ENCODE measurements at regions not wholly inside any gene's neighbourhood (a gene's known extent, or its start where the extent isn't known, plus 50 kb on each side); places are given as distances from the start of the nearest gene placed in this dataset.
"Not testable (repeated sequence)": the region's sequence is repeated elsewhere in the genome, so short reads cannot be mapped to it uniquely, and the experiment has no call there.

GRCh38 chr20:48139262-48140041, 354.2 kb upstream of the SULF2 start:
- H3K4me1 ChIP-seq (ENCODE audit: control insufficient read depth, insufficient read depth, low read length), result peaks cover 5% of the 10 kb centered on the region
- no peaks in the 10 kb centered on the region for H3K36me3 ChIP-seq (ENCODE audit: control insufficient read depth, insufficient read depth, low read length)
- WGBS, 2 experiments, result 96 to 97% methylated on average over 6 of the region's 6 CpGs
- no peaks in the 10 kb centered on the region for H3K27me3 ChIP-seq (ENCODE audit: control insufficient read depth, insufficient read depth, low read length, poor library complexity, severe bottlenecking)
- no peak overlapping the region for H3K4me3 ChIP-seq (ENCODE audit: insufficient read depth, low read depth, low read length)
- H3K27ac ChIP-seq (ENCODE audit: insufficient read depth, low read depth, low read length, poor library complexity, severe bottlenecking), result no peak overlapping the region
- no peaks in the 10 kb centered on the region for H3K9me3 ChIP-seq (ENCODE audit: control insufficient read depth, low read length)

GRCh38 chr20:48132834-48133233, 347.6 kb upstream of the SULF2 start:
- Histone ChIP-seq H3K4me3 (ENCODE audit: insufficient read depth, low read depth, low read length) (no peak overlapping the region), H3K27ac (ENCODE audit: insufficient read depth, low read depth, low read length, poor library complexity, severe bottlenecking) (no peak overlapping the region), H3K27me3 (ENCODE audit: control insufficient read depth, insufficient read depth, low read length, poor library complexity, severe bottlenecking) (no peaks in the 10 kb centered on the region), H3K36me3 (ENCODE audit: control insufficient read depth, insufficient read depth, low read length) (no peaks in the 10 kb centered on the region), H3K9me3 (ENCODE audit: control insufficient read depth, low read length) (no peaks in the 10 kb centered on the region), H3K4me1 (ENCODE audit: control insufficient read depth, insufficient read depth, low read length) (peaks cover 3% of the 10 kb centered on the region)

GRCh38 chr20:48131581-48131980, 346.3 kb upstream of the SULF2 start:
- H3K36me3 ChIP-seq (ENCODE audit: control insufficient read depth, insufficient read depth, low read length), result no peaks in the 10 kb centered on the region
- 92 to 100% methylated on average over 1 to 3 of the region's 3 CpGs for WGBS, 2 experiments
- no peak overlapping the region for H3K27ac ChIP-seq (ENCODE audit: insufficient read depth, low read depth, low read length, poor library complexity, severe bottlenecking)
- peaks cover 3% of the 10 kb centered on the region for H3K4me1 ChIP-seq (ENCODE audit: control insufficient read depth, insufficient read depth, low read length)
- H3K9me3 ChIP-seq (ENCODE audit: control insufficient read depth, low read length), result no peaks in the 10 kb centered on the region
- H3K27me3 ChIP-seq (ENCODE audit: control insufficient read depth, insufficient read depth, low read length, poor library complexity, severe bottlenecking), result no peaks in the 10 kb centered on the region
- H3K4me3 ChIP-seq (ENCODE audit: insufficient read depth, low read depth, low read length), result no peak overlapping the region

GRCh38 chr20:48129345-48129942, 344.2 kb upstream of the SULF2 start:
- H3K27me3 ChIP-seq (ENCODE audit: control insufficient read depth, insufficient read depth, low read length, poor library complexity, severe bottlenecking), result no peaks in the 10 kb centered on the region
- no peak overlapping the region for H3K4me3 ChIP-seq (ENCODE audit: insufficient read depth, low read depth, low read length)
- no peaks in the 10 kb centered on the region for H3K36me3 ChIP-seq (ENCODE audit: control insufficient read depth, insufficient read depth, low read length)
- 61% methylated on average over 5 of the region's 5 CpGs for WGBS, 2 experiments
- no peaks in the 10 kb centered on the region for H3K9me3 ChIP-seq (ENCODE audit: control insufficient read depth, low read length)
- no peak overlapping the region for H3K27ac ChIP-seq (ENCODE audit: insufficient read depth, low read depth, low read length, poor library complexity, severe bottlenecking)
- H3K4me1 ChIP-seq (ENCODE audit: control insufficient read depth, insufficient read depth, low read length), result peaks cover 3% of the 10 kb centered on the region

GRCh38 chr20:48128436-48128835, 343.2 kb upstream of the SULF2 start:
- H3K36me3 ChIP-seq (ENCODE audit: control insufficient read depth, insufficient read depth, low read length), result no peaks in the 10 kb centered on the region
- peaks cover 3% of the 10 kb centered on the region for H3K4me1 ChIP-seq (ENCODE audit: control insufficient read depth, insufficient read depth, low read length)
- H3K4me3 ChIP-seq (ENCODE audit: insufficient read depth, low read depth, low read length), result no peak overlapping the region
- no peaks in the 10 kb centered on the region for H3K27me3 ChIP-seq (ENCODE audit: control insufficient read depth, insufficient read depth, low read length, poor library complexity, severe bottlenecking)
- WGBS, 2 experiments, result 89 to 96% methylated on average over 3 of the region's 3 CpGs
- no peak overlapping the region for H3K27ac ChIP-seq (ENCODE audit: insufficient read depth, low read depth, low read length, poor library complexity, severe bottlenecking)
- H3K9me3 ChIP-seq (ENCODE audit: control insufficient read depth, low read length), result no peaks in the 10 kb centered on the region

DNA sequence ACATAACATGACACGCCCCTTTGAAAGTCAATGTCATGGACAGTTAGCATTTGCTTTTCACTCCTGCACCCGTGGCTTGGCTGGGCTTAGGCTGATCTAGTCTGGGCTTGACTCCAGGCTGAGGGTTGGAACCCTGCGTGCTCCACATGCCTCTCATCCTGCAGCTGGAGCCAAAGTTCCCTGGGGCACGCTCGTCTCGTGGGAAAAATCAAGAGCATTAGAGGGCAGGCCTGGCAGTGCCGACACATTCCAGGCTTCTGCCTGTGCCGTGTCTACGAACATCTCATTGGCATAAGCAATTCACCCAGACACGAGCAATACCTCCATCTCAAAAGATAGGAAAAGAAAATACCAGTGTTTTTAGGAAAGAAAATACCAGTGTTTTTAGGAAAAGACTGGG, 342.7 kb upstream of the SULF2 start:
- H3K27me3 ChIP-seq (ENCODE audit: control insufficient read depth, insufficient read depth, low read length, poor library complexity, severe bottlenecking); H3K4me3 ChIP-seq (ENCODE audit: insufficient read depth, low read depth, low read length); H3K4me1 ChIP-seq (ENCODE audit: control insufficient read depth, insufficient read depth, low read length); H3K27ac ChIP-seq (ENCODE audit: insufficient read depth, low read depth, low read length, poor library complexity, severe bottlenecking); H3K9me3 ChIP-seq (ENCODE audit: control insufficient read depth, low read length); H3K36me3 ChIP-seq (ENCODE audit: control insufficient read depth, insufficient read depth, low read length): not testable (repeated sequence)
- WGBS, 2 experiments, result 95 to 96% methylated on average over 9 to 10 of the region's 10 CpGs

DNA sequence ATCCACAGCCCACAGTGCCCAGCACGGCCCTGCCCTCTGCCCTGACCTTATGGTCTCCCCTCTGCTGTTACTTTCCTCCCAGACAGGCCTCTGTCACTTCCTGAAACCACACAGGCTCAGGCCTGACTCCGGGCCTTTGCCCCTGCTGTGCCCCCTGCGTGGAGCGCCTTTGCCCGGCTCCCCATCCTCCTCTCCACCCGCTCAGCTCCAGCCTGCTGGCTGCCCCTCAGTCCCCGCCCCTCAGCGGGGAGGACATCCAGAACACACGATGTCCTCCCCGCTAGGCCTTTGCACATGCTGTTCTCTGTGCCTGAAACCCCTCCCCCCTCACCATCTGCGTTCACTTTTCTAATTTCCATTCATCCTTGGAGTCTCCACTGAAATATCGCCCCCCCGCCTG, 341.9 kb upstream of the SULF2 start:
- WGBS, 2 experiments, result 78 to 81% methylated on average over 13 of the region's 13 CpGs
- H3K27me3 ChIP-seq (ENCODE audit: control insufficient read depth, insufficient read depth, low read length, poor library complexity, severe bottlenecking), result not testable (repeated sequence)

GRCh38 chr20:48126227-48126740, 341.0 kb upstream of the SULF2 start:
- Histone ChIP-seq H3K9me3 (ENCODE audit: control insufficient read depth, low read length) (no peaks in the 10 kb centered on the region), H3K27me3 (ENCODE audit: control insufficient read depth, insufficient read depth, low read length, poor library complexity, severe bottlenecking) (no peaks in the 10 kb centered on the region), H3K4me1 (ENCODE audit: control insufficient read depth, insufficient read depth, low read length) (peaks cover 3% of the 10 kb centered on the region), H3K36me3 (ENCODE audit: control insufficient read depth, insufficient read depth, low read length) (no peaks in the 10 kb centered on the region), H3K27ac (ENCODE audit: insufficient read depth, low read depth, low read length, poor library complexity, severe bottlenecking) (no peak overlapping the region), H3K4me3 (ENCODE audit: insufficient read depth, low read depth, low read length) (no peak overlapping the region)
- WGBS, 2 experiments, result 85 to 88% methylated on average over 8 of the region's 8 CpGs

More for the DNA sequence above, 341.9 kb upstream of the SULF2 start:
- H3K9me3 ChIP-seq (ENCODE audit: control insufficient read depth, low read length); H3K4me3 ChIP-seq (ENCODE audit: insufficient read depth, low read depth, low read length); H3K4me1 ChIP-seq (ENCODE audit: control insufficient read depth, insufficient read depth, low read length); H3K36me3 ChIP-seq (ENCODE audit: control insufficient read depth, insufficient read depth, low read length); H3K27ac ChIP-seq (ENCODE audit: insufficient read depth, low read depth, low read length, poor library complexity, severe bottlenecking): not testable (repeated sequence)

DNA sequence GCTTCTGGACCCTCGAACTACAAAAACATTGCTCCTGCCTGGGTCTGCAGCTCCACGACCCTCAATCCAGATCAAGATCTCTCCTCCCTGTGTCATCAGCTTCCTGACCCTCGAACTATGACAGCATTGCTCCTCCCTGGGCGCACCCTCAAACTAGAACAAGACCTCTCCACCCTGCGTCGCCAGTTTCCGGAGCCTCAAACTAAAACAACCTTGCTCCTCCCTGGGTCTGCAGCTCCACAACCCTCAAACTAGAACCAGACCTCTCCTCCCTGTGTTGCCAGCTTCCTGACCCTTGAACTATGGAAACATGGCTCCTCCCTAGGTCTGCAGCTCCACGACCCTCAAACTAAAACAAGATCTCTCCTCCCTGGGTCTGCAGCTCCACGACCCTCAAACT, 339.7 kb upstream of the SULF2 start:
- no peaks in the 10 kb centered on the region for H3K27me3 ChIP-seq (ENCODE audit: control insufficient read depth, insufficient read depth, low read length, poor library complexity, severe bottlenecking)
- 92 to 93% methylated on average over 9 of the region's 9 CpGs for WGBS, 2 experiments
- peaks cover 3% of the 10 kb centered on the region for H3K4me1 ChIP-seq (ENCODE audit: control insufficient read depth, insufficient read depth, low read length)
- H3K4me3 ChIP-seq (ENCODE audit: insufficient read depth, low read depth, low read length), result no peak overlapping the region
- no peaks in the 10 kb centered on the region for H3K9me3 ChIP-seq (ENCODE audit: control insufficient read depth, low read length)
- H3K27ac ChIP-seq (ENCODE audit: insufficient read depth, low read depth, low read length, poor library complexity, severe bottlenecking), result no peak overlapping the region
- no peaks in the 10 kb centered on the region for H3K36me3 ChIP-seq (ENCODE audit: control insufficient read depth, insufficient read depth, low read length)

- 94 to 95% methylated on average over 14 of the region's 14 CpGs for WGBS, 2 experiments
- Histone ChIP-seq H3K4me3 (ENCODE audit: insufficient read depth, low read depth, low read length) (no peak overlapping the region), H3K27ac (ENCODE audit: insufficient read depth, low read depth, low read length, poor library complexity, severe bottlenecking) (no peak overlapping the region), H3K36me3 (ENCODE audit: control insufficient read depth, insufficient read depth, low read length) (no peaks in the 10 kb centered on the region), H3K9me3 (ENCODE audit: control insufficient read depth, low read length) (no peaks in the 10 kb centered on the region), H3K4me1 (ENCODE audit: control insufficient read depth, insufficient read depth, low read length) (peaks cover under 1% of the 10 kb centered on the region), H3K27me3 (ENCODE audit: control insufficient read depth, insufficient read depth, low read length, poor library complexity, severe bottlenecking) (no peaks in the 10 kb centered on the region)
Measured at GRCh38 chr20:48124181-48124782, 339.0 kb upstream of the SULF2 start.
